ENCODE measurements at regions not wholly inside any gene's neighbourhood (a gene's known extent, or its start where the extent isn't known, plus 50 kb on each side); places are given as distances from the start of the nearest gene placed in this dataset.

GRCh38 chr2:208892203-208892602 is 485.6 kb downstream of the PTH2R start:
- TF ChIP-seq EZH2 (IDR thresholded peaks at IDR 0.05) (no peak), POLR2AphosphoS5 (IDR thresholded peaks at IDR 0.05; ENCODE audit: borderline replicate concordance, low read depth, low read length) (no peak)
